OCI-LY7 (cell line): ENCODE measurements at regions not wholly inside any gene's neighbourhood (a gene's known extent, or its start where the extent isn't known, plus 50 kb on each side); places are given as distances from the start of the nearest gene placed in this dataset.

Experiments used
- BruUV-seq: library from RNA; stranded (reverse); fragments of 400-500 nt; replicated peaks from 2 replicates; lab custom pipeline; 2021; lab: Mats Ljungman, UMichigan
- CTCF ChIA-PET: fragments of 300-600 bp; sonication (Branson Sonifier 250); formaldehyde crosslinking; loops from one replicate; lab custom pipeline; 2022; ENCODE audit warnings: antibody characterized with exemption; ENCODE audit not compliant: unreplicated experiment; lab: Charles Lee
- POLR2A ChIA-PET: fragments of 300-600 bp; sonication (Branson Sonifier 250); formaldehyde crosslinking; loops from one replicate; lab custom pipeline; 2022; ENCODE audit warnings: antibody characterized with exemption; lab: Charles Lee
- DNase-seq: peaks from one replicate; pipeline ENCODE4 v3.0.0-alpha.2; 2015; ENCODE audit warnings: low spot score
- H2AFZ ChIP-seq: fragments of 200-600 bp; sonication (generic), shearing (Covaris generic); 2 replicates; pipeline ENCODE4 v1.6.1; 2014; ENCODE audit warnings: mild to moderate bottlenecking, antibody characterized with exemption, low read length, moderate library complexity
- H3K27ac ChIP-seq: fragments of 200-600 bp; sonication (generic); 2 replicates; pipeline ENCODE4 v1.5.1; 2014; ENCODE audit warnings: mixed run types, low read depth, mild to moderate bottlenecking, moderate library complexity, low read length, inconsistent platforms; ENCODE audit not compliant: poor library complexity, severe bottlenecking
- H3K36me3 ChIP-seq: fragments of 200-600 bp; sonication (generic); 2 replicates; pipeline ENCODE4 v1.6.1; 2014; ENCODE audit warnings: mild to moderate bottlenecking, antibody characterized with exemption, low read length, moderate library complexity, mixed read lengths; ENCODE audit not compliant: insufficient read depth
- H3K4me1 ChIP-seq: fragments of 200-600 bp; sonication (generic); 2 replicates; pipeline ENCODE4 v1.5.1; 2014; ENCODE audit warnings: mild to moderate bottlenecking, low read length; ENCODE audit not compliant: insufficient read depth, poor library complexity, severe bottlenecking
- H3K4me2 ChIP-seq: fragments of 200-600 bp; sonication (generic); 2 replicates; pipeline ENCODE4 v1.6.1; 2014; ENCODE audit warnings: mild to moderate bottlenecking, low read length
- H3K4me3 ChIP-seq: fragments of 200-600 bp; sonication (generic); 2 replicates; pipeline ENCODE4 v1.5.1; 2014; ENCODE audit warnings: mild to moderate bottlenecking, low read depth, low read length; ENCODE audit not compliant: poor library complexity, severe bottlenecking
- H3K79me2 ChIP-seq: fragments of 200-600 bp; sonication (generic); 2 replicates; pipeline ENCODE4 v1.6.1; 2016; ENCODE audit warnings: low read depth, mild to moderate bottlenecking, low read length, moderate library complexity, mixed read lengths; ENCODE audit not compliant: insufficient read depth
- H3K9me2 ChIP-seq: fragments of 200-600 bp; sonication (generic); 2 replicates; pipeline ENCODE4 v1.6.1; 2016; ENCODE audit warnings: mild to moderate bottlenecking, low read length, mixed read lengths; ENCODE audit not compliant: insufficient read depth
- H3K9me3 ChIP-seq: fragments of 200-600 bp; sonication (generic); 2 replicates; pipeline ENCODE4 v1.6.1; 2014; ENCODE audit warnings: mild to moderate bottlenecking, mixed run types, low read length, mixed read lengths
- H4K20me1 ChIP-seq: fragments of 200-600 bp; sonication (generic); 2 replicates; pipeline ENCODE4 v1.6.1; 2014; ENCODE audit warnings: mild to moderate bottlenecking, antibody characterized with exemption, low read length, moderate library complexity, mixed read lengths; ENCODE audit not compliant: insufficient read depth
- EZH2phosphoT487 ChIP-seq: fragments of 200-600 bp; sonication (generic); IDR thresholded peaks from 2 replicates; pipeline ENCODE4 v1.6.1; 2018; ENCODE audit warnings: low read depth, borderline replicate concordance, mild to moderate bottlenecking, mixed run types, antibody characterized with exemption, low read length, moderate library complexity, mixed read lengths
- intact Hi-C: fragments of 100-400 bp; cut with micrococcal nuclease; formaldehyde crosslinking; loops from one replicate; pipeline ENCODE4 v1.10.0; 2022; ENCODE audit not compliant: unreplicated experiment
- TF ChIP-seq, protein P1 (sequence below): fragments of 200-600 bp; sonication (generic); conservative IDR thresholded peaks from 2 replicates; pipeline ENCODE4 v1.5.1; 2014; ENCODE audit warnings: mild to moderate bottlenecking, antibody characterized with exemption, low read length, moderate library complexity, mixed read lengths

DNA sequence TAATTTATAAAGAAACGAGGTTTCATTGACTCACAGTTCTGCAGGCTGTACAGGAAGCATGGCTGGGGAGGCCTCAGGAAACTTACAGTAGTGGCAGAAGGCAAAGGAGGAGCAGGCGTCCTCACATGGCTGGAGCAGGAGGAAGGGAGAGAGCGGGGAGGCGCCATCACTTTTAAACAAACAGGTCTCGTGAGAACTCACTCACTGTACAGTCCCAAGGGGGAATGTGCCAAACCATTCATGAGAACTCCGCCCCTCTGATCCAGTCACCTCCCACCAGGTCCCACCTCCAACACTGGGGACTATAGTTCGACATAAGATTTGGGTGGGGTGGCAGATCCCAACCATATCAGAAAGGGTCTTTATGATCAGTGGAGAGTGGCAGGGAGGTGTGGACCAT is 392.4 kb upstream of the TNRC6C start:
- POLR2A ChIA-PET, result no interaction called here
- CTCF ChIA-PET, result no interaction called here
- DNase-seq, result peak; percentile 15
- Histone ChIP-seq H3K36me3 (no peaks in the 10 kb centered on the region), H3K4me2 (no peak overlapping the region), H4K20me1 (no peaks in the 10 kb centered on the region), H3K79me2 (no peaks in the 10 kb centered on the region), H3K27ac (no peak overlapping the region), H3K9me3 (no peaks in the 10 kb centered on the region), H3K4me1 (no peaks in the 10 kb centered on the region), H3K4me3 (no peak overlapping the region), H2AFZ (no peak overlapping the region), H3K9me2 (no peaks in the 10 kb centered on the region)
- no TSS peak for BruUV-seq
- TF ChIP-seq EZH2phosphoT487, result no peak
- TF ChIP-seq, protein P1, sequence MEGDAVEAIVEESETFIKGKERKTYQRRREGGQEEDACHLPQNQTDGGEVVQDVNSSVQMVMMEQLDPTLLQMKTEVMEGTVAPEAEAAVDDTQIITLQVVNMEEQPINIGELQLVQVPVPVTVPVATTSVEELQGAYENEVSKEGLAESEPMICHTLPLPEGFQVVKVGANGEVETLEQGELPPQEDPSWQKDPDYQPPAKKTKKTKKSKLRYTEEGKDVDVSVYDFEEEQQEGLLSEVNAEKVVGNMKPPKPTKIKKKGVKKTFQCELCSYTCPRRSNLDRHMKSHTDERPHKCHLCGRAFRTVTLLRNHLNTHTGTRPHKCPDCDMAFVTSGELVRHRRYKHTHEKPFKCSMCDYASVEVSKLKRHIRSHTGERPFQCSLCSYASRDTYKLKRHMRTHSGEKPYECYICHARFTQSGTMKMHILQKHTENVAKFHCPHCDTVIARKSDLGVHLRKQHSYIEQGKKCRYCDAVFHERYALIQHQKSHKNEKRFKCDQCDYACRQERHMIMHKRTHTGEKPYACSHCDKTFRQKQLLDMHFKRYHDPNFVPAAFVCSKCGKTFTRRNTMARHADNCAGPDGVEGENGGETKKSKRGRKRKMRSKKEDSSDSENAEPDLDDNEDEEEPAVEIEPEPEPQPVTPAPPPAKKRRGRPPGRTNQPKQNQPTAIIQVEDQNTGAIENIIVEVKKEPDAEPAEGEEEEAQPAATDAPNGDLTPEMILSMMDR, result no peak
- intact Hi-C loops, result no loop called here

DNA sequence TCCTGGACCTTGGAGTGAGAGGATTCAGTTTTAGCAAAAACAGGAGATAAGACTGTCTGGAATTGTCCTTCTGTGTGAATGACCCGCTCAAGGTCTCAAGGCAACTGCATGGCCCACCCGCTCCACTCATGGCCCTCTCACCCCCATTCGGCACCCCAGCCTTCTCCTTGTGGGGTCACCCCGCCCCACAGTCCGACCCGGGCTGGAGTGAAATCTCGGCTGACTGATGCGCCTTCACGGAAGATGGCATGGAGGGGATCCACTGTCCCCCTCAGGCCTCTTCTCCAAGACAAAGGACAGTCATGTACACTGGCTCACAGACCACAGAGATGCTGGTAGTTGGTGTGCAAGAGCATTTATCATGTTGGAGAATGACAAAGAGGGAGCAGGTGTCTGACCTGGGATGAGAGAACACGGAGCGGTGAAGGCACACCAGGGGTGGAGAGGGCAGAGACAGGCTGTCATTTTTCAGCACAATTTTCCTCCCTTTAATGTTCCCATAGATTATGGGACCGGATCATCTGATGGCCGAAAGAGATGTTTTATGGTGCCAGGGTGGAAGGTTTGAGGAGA is 391.9 kb upstream of the TNRC6C start:
- ChIA-PET CTCF (no interaction called here), POLR2A (no interaction called here)
- no peak overlapping the region for H2AFZ ChIP-seq
- no peaks in the 10 kb centered on the region for H3K9me3 ChIP-seq
- intact Hi-C loops, result no loop called here
- H3K9me2 ChIP-seq, result no peaks in the 10 kb centered on the region
- no peaks in the 10 kb centered on the region for H3K36me3 ChIP-seq
- H3K79me2 ChIP-seq, result no peaks in the 10 kb centered on the region
- no peaks in the 10 kb centered on the region for H4K20me1 ChIP-seq
- DNase-seq, result no peak
- H3K4me1 ChIP-seq, result no peaks in the 10 kb centered on the region
- BruUV-seq, result no TSS peak
- no peak overlapping the region for H3K4me3 ChIP-seq
- TF ChIP-seq, protein P1, result no peak
- no peak for TF ChIP-seq EZH2phosphoT487
- no peak overlapping the region for H3K4me2 ChIP-seq
- no peak overlapping the region for H3K27ac ChIP-seq

GRCh38 chr17:77568540-77568939 is 390.0 kb upstream of the TNRC6C start:
- TF ChIP-seq EZH2phosphoT487, result no peak
- TF ChIP-seq, protein P1, result no peak
- no TSS peak for BruUV-seq
- CTCF ChIA-PET, result no interaction called here
- POLR2A ChIA-PET, result no interaction called here
- H3K36me3 ChIP-seq, result no peaks in the 10 kb centered on the region
- H3K4me1 ChIP-seq, result no peaks in the 10 kb centered on the region
- intact Hi-C loops, result no loop called here
- no peaks in the 10 kb centered on the region for H3K9me2 ChIP-seq
- H3K9me3 ChIP-seq, result no peaks in the 10 kb centered on the region
- no peaks in the 10 kb centered on the region for H4K20me1 ChIP-seq
- H2AFZ ChIP-seq, result no peak overlapping the region
- no peak overlapping the region for H3K27ac ChIP-seq
- no peak for DNase-seq
- no peak overlapping the region for H3K4me2 ChIP-seq
- no peaks in the 10 kb centered on the region for H3K79me2 ChIP-seq
- no peak overlapping the region for H3K4me3 ChIP-seq
